GM12878 (cell line): ENCODE measurements at regions not wholly inside any gene's neighbourhood (a gene's known extent, or its start where the extent isn't known, plus 50 kb on each side); places are given as distances from the start of the nearest gene placed in this dataset.

Experiments used
- CTCF ChIP-seq, 3 experiments: IDR thresholded peaks in 2 of 3; conservative IDR thresholded peaks in 1 of 3; 2 replicates each; pipeline ENCODE4 v1.5.1; 2011; ENCODE audit warnings: low read depth in 3 of 3, low read length in 3 of 3, mild to moderate bottlenecking in 3 of 3, control low read depth in 2 of 3, moderate library complexity in 2 of 3, inconsistent platforms in 1 of 3, mixed read lengths in 1 of 3; ENCODE audit not compliant: control insufficient read depth in 2 of 3, insufficient read depth in 1 of 3; ENCODE audit errors: extremely low read depth in 1 of 3
- EGR1 ChIP-seq, 2 experiments: IDR thresholded peaks; 1 replicate in 1 of 2; 2 replicates in 1 of 2; pipeline ENCODE4 v1.6.1; 2011 to 2012; ENCODE audit warnings: low read depth in 2 of 2, low read length in 2 of 2, borderline replicate concordance in 1 of 2, mild to moderate bottlenecking in 1 of 2, moderate library complexity in 1 of 2
- EZH2 ChIP-seq: IDR thresholded peaks from 2 replicates; pipeline ENCODE4 v1.6.1; 2012; ENCODE audit warnings: low read depth, mild to moderate bottlenecking, control low read depth, inconsistent platforms, low read length, borderline replicate concordance; ENCODE audit not compliant: control insufficient read depth
- FOXM1 ChIP-seq: IDR thresholded peaks from 2 replicates; pipeline ENCODE4 v1.6.1; 2012; ENCODE audit warnings: low read depth, mild to moderate bottlenecking, inconsistent platforms, low read length, moderate library complexity
- HCFC1 ChIP-seq: fragments of 150-350 bp; IDR thresholded peaks from 2 replicates; pipeline ENCODE4 v1.6.1; 2014; ENCODE audit warnings: low read length
- HDGF ChIP-seq: fragments of 450-650 bp; IDR thresholded peaks from 2 replicates; pipeline ENCODE4 v1.6.1; 2016; ENCODE audit warnings: antibody characterized with exemption
- LARP7 ChIP-seq: fragments of 450-650 bp; IDR thresholded peaks from 2 replicates; pipeline ENCODE4 v1.6.1; 2017; ENCODE audit warnings: mild to moderate bottlenecking
- NBN ChIP-seq: fragments of 450-650 bp; IDR thresholded peaks from 2 replicates; pipeline ENCODE4 v1.6.1; 2016
- NR2C2 ChIP-seq: IDR thresholded peaks from 2 replicates; pipeline ENCODE4 v1.6.1; 2011; ENCODE audit warnings: borderline replicate concordance, low read depth; ENCODE audit not compliant: control insufficient read depth, insufficient read length
- POLR2A ChIP-seq: IDR thresholded peaks from 2 replicates; pipeline ENCODE4 v1.6.1; 2011; ENCODE audit warnings: low read depth, mild to moderate bottlenecking, low read length
- TARDBP ChIP-seq: IDR thresholded peaks from 2 replicates; pipeline ENCODE4 v1.6.1; 2016; ENCODE audit warnings: borderline replicate concordance
- ZBTB11 ChIP-seq: fragments of 450-650 bp; formaldehyde crosslinking; IDR thresholded peaks from 2 replicates; pipeline ENCODE4 v1.5.0; 2022; ENCODE audit warnings: mild to moderate bottlenecking, missing genetic modification characterization
- ZSCAN29 ChIP-seq: fragments of 450-650 bp; IDR thresholded peaks from 2 replicates; pipeline ENCODE4 v1.6.1; 2017; ENCODE audit warnings: mild to moderate bottlenecking, moderate library complexity
- TF ChIP-seq, protein P1 (sequence below): fragments of 450-650 bp; IDR thresholded peaks from 2 replicates; pipeline ENCODE4 v1.6.1; 2017; ENCODE audit warnings: antibody characterized with exemption, mild to moderate bottlenecking, moderate library complexity

DNA sequence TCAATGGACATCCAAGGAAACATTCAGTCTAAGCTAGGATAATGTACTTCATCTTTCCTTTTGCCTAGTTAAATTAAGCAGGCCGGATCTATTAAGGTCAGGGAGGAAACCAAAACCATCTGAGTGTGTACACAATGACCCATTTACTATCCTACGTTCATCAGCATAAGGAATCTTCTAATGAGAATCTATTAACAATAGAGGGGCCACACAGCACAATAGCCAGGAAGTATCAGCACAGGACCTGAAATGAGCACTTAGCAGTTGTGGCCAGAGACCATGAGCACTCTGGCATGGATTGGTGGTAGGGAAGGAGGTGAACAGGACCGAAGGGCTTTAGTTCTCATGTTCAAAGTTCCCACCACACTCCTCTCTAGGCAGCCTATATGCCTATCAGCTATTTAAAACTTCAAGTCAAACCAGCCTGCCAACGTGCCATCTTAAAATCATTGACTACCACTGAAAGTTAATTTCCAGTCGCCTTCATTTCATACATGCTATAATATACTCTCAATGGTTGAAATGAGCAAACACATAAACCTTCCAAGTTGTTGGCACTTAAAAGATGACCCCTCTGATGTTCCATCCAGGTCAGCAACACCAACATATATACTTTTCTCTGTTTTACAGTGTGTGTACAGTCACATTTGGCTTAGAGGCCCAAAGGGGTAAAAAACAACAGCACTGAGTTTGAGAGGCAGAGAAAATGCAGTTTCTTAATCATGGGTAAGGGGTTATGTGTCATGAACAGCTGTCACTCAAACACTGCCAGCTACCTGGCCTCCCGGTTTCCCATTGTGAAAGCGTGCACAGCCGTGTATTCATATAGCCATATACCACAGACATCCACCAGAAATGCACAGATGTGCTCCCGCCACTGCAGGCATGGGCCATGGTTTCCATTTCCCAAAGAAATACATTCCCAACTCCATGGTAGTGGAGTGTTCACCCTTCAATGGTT is 184.3 kb downstream of the TBXT start:
- no peak for TF ChIP-seq HCFC1
- no peak for TF ChIP-seq CTCF (IDR thresholded peaks at IDR 0.05 in 2 of 3, conservative IDR thresholded peaks at IDR 0.05 in 1 of 3; ENCODE audit: control insufficient read depth in 2 of 3, extremely low read depth in 1 of 3, insufficient read depth in 1 of 3, low read depth in 3 of 3, low read length in 3 of 3)
- TF ChIP-seq, protein P1, sequence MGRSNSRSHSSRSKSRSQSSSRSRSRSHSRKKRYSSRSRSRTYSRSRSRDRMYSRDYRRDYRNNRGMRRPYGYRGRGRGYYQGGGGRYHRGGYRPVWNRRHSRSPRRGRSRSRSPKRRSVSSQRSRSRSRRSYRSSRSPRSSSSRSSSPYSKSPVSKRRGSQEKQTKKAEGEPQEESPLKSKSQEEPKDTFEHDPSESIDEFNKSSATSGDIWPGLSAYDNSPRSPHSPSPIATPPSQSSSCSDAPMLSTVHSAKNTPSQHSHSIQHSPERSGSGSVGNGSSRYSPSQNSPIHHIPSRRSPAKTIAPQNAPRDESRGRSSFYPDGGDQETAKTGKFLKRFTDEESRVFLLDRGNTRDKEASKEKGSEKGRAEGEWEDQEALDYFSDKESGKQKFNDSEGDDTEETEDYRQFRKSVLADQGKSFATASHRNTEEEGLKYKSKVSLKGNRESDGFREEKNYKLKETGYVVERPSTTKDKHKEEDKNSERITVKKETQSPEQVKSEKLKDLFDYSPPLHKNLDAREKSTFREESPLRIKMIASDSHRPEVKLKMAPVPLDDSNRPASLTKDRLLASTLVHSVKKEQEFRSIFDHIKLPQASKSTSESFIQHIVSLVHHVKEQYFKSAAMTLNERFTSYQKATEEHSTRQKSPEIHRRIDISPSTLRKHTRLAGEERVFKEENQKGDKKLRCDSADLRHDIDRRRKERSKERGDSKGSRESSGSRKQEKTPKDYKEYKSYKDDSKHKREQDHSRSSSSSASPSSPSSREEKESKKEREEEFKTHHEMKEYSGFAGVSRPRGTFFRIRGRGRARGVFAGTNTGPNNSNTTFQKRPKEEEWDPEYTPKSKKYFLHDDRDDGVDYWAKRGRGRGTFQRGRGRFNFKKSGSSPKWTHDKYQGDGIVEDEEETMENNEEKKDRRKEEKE = no peak
- TF ChIP-seq FOXM1 = no peak
- TF ChIP-seq EZH2 = no peak
- TF ChIP-seq LARP7 = no peak
- TF ChIP-seq ZBTB11 = no peak
- TF ChIP-seq NR2C2 = no peak
- no peak for TF ChIP-seq HDGF
- TF ChIP-seq TARDBP = no peak
- no peak for TF ChIP-seq ZSCAN29
- TF ChIP-seq POLR2A = no peak
- TF ChIP-seq NBN = no peak
- no peak for TF ChIP-seq EGR1 (IDR thresholded peaks at IDR 0.05; ENCODE audit: borderline replicate concordance in 1 of 2, low read depth in 2 of 2, low read length in 2 of 2)
